GM21526 (cell line): ENCODE measurements at regions not wholly inside any gene's neighbourhood (a gene's known extent, or its start where the extent isn't known, plus 50 kb on each side); places are given as distances from the start of the nearest gene placed in this dataset.

Source experiments
- ATAC-seq: cut with Tn5 transposase; IDR thresholded peaks from one replicate; pipeline ENCODE4 v1.9.1; 2021; ENCODE audit warnings: moderate library complexity; ENCODE audit not compliant: unreplicated experiment, low FRiP score

GRCh38 chr2:221308507-221309066 lies 263.5 kb downstream of the EPHA4 start:
- ATAC-seq: no peak

GRCh38 chr2:221309892-221310583 lies 262.1 kb downstream of the EPHA4 start:
- no peak for ATAC-seq

- ATAC-seq: no peak
Observed at GRCh38 chr2:221310730-221311129, 261.4 kb downstream of the EPHA4 start.

- no peak for ATAC-seq
Observed at GRCh38 chr2:221312634-221313033, 259.5 kb downstream of the EPHA4 start.

- no peak for ATAC-seq
Observed at GRCh38 chr2:221314786-221315185, 257.3 kb downstream of the EPHA4 start.

GRCh38 chr2:221318376-221319130 lies 253.6 kb downstream of the EPHA4 start:
- no peak for ATAC-seq

GRCh38 chr2:221322741-221323140 lies 249.4 kb downstream of the EPHA4 start:
- no peak for ATAC-seq

GRCh38 chr2:221323513-221323912 lies 248.6 kb downstream of the EPHA4 start:
- no peak for ATAC-seq

GRCh38 chr2:221330436-221330835 lies 241.7 kb downstream of the EPHA4 start:
- ATAC-seq: no peak

- ATAC-seq: no peak
Observed at GRCh38 chr2:221334481-221335218, 237.5 kb downstream of the EPHA4 start.

- ATAC-seq: no peak
Observed at GRCh38 chr2:221335219-221335752, 236.8 kb downstream of the EPHA4 start.

- no peak for ATAC-seq
Observed at GRCh38 chr2:221336967-221337366, 235.1 kb downstream of the EPHA4 start.

- ATAC-seq: no peak
Observed at GRCh38 chr2:221337957-221338685, 234.0 kb downstream of the EPHA4 start.

- no peak for ATAC-seq
Observed at GRCh38 chr2:221342388-221342787, 229.7 kb downstream of the EPHA4 start.

- ATAC-seq: peak; percentile 53
Observed at GRCh38 chr2:221343524-221343923, 228.6 kb downstream of the EPHA4 start.

GRCh38 chr2:221345516-221345915 lies 226.6 kb downstream of the EPHA4 start:
- no peak for ATAC-seq

GRCh38 chr2:221346411-221346810 lies 225.7 kb downstream of the EPHA4 start:
- ATAC-seq: no peak

- ATAC-seq: no peak
Observed at GRCh38 chr2:221347471-221347870, 224.6 kb downstream of the EPHA4 start.

- ATAC-seq: no peak
Observed at GRCh38 chr2:221350616-221351015, 221.5 kb downstream of the EPHA4 start.

GRCh38 chr2:221353201-221353600 lies 218.9 kb downstream of the EPHA4 start:
- ATAC-seq: no peak
